Mammary epithelial cell (primary cell): ENCODE measurements at regions not wholly inside any gene's neighbourhood (a gene's known extent, or its start where the extent isn't known, plus 50 kb on each side); places are given as distances from the start of the nearest gene placed in this dataset.

ENCODE experiments used
- EZH2 ChIP-seq: IDR thresholded peaks from 2 replicates; pipeline ENCODE4 v1.6.1; 2012; ENCODE audit warnings: low read length, inconsistent platforms, borderline replicate concordance
- TF ChIP-seq, protein P1 (sequence below), 2 donors: IDR thresholded peaks in 1 of 2; conservative IDR thresholded peaks in 1 of 2; 2 replicates each; pipeline ENCODE4 v1.5.1; 2011 to 2012; ENCODE audit warnings: inconsistent platforms in 2 of 2, low read length in 2 of 2, mild to moderate bottlenecking in 2 of 2, control low read depth in 1 of 2, low read depth in 1 of 2; ENCODE audit not compliant: insufficient read depth in 1 of 2; ENCODE audit errors: extremely low read depth in 1 of 2

- TF ChIP-seq, protein P1, sequence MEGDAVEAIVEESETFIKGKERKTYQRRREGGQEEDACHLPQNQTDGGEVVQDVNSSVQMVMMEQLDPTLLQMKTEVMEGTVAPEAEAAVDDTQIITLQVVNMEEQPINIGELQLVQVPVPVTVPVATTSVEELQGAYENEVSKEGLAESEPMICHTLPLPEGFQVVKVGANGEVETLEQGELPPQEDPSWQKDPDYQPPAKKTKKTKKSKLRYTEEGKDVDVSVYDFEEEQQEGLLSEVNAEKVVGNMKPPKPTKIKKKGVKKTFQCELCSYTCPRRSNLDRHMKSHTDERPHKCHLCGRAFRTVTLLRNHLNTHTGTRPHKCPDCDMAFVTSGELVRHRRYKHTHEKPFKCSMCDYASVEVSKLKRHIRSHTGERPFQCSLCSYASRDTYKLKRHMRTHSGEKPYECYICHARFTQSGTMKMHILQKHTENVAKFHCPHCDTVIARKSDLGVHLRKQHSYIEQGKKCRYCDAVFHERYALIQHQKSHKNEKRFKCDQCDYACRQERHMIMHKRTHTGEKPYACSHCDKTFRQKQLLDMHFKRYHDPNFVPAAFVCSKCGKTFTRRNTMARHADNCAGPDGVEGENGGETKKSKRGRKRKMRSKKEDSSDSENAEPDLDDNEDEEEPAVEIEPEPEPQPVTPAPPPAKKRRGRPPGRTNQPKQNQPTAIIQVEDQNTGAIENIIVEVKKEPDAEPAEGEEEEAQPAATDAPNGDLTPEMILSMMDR (conservative IDR thresholded peaks at IDR 0.05 in 1 of 2, IDR thresholded peaks at IDR 0.05 in 1 of 2; ENCODE audit: extremely low read depth in 1 of 2, insufficient read depth in 1 of 2, low read depth in 1 of 2, low read length in 2 of 2): no peak
- no peak for TF ChIP-seq EZH2
Observed at GRCh38 chr15:38860674-38861073, 296.1 kb upstream of the RASGRP1 start.
